ENCODE measurements at regions not wholly inside any gene's neighbourhood (a gene's known extent, or its start where the extent isn't known, plus 50 kb on each side); places are given as distances from the start of the nearest gene placed in this dataset.

DNA sequence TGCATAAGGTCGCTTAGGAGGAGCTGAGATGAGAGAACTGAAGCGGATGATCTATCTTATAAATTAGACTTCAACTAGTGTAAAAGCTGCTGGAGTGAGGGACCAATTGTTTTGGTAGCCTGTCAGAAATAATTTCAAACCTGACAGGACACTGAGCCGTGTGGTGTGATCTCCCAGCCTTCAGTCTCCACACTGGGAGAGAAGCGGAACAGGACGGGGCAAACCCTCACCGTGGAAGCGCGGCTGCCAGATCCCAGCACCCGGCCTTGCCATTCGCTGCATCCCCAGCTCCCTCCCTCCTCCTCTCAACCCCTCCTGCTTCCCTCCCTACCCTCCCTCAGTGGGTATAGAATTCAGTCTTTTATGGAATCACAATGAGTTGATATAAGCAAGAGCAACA lies 900.1 kb upstream of the SLC35B3 start:
- TF ChIP-seq POLR2A (IDR thresholded peaks at IDR 0.05; ENCODE audit: low read length), result no peak
- TF ChIP-seq GATA1 (IDR thresholded peaks at IDR 0.05; ENCODE audit: low read depth, low read length), result no peak
